ENCODE measurements at regions not wholly inside any gene's neighbourhood (a gene's known extent, or its start where the extent isn't known, plus 50 kb on each side); places are given as distances from the start of the nearest gene placed in this dataset.

DNA sequence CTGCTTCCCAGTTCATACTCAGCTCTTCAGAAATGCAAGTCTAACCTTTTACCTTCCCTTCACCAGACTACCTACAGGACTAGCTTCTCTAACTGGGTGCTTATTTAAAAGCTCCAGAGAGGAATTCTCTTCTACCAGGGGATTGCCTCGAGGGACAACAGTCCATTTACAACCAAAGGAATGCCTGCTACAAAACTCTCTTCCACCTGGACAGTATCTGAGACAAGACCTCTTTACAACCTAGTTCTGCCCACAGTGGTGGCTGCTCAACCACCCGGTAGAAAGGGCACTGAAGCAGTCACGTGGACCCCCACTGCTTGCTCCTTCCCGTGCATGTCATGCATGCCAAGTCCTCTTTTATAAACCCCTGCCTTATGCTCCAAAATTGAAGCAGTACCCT lies 158.1 kb upstream of the ANXA10 start:
- DNase-seq (ENCODE audit: low spot score), result no peak
- in situ Hi-C loops (cut with MboI; ENCODE audit: low pct_unique_long_range_greater_than_20kb, low sequenced_read_pairs, unreplicated experiment), result no loop called here

DNA sequence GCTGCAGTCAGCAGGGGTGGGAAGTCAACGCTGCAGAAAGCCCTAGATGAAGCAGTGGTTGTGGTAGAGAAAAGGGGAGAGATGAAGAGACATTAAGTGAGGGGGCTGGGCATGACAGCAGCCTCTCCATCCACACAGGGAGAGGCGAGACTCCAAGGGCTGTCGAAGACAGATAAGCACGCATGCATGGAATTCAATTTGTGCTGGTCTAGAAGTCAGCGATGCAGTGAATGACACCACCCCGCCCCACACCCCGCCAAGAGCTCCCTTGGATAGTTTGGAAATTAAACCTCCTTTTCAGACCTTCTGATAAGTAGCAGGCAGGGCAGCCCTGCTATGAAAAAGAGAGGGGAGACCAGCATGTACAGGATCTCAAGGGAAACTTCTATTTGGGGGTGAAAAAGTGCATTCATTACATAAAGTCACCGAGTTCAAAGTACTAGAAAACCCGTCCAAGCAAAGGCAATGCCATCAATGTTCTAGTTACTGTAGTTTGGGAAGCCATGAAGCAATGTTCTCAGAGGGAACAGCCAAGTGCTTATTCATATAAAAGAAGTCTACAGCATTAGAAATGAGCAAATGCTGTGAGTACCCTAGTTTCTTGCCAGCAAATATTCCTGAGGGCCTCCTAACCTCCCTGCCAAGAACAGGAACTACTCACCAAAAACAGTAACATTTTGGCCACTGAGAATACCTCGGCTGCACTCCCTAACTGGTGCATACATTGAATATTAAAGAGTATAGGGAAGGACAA lies 152.3 kb upstream of the ANXA10 start:
- DNase-seq (ENCODE audit: low spot score), result no peak
- TF ChIP-seq, protein P1, sequence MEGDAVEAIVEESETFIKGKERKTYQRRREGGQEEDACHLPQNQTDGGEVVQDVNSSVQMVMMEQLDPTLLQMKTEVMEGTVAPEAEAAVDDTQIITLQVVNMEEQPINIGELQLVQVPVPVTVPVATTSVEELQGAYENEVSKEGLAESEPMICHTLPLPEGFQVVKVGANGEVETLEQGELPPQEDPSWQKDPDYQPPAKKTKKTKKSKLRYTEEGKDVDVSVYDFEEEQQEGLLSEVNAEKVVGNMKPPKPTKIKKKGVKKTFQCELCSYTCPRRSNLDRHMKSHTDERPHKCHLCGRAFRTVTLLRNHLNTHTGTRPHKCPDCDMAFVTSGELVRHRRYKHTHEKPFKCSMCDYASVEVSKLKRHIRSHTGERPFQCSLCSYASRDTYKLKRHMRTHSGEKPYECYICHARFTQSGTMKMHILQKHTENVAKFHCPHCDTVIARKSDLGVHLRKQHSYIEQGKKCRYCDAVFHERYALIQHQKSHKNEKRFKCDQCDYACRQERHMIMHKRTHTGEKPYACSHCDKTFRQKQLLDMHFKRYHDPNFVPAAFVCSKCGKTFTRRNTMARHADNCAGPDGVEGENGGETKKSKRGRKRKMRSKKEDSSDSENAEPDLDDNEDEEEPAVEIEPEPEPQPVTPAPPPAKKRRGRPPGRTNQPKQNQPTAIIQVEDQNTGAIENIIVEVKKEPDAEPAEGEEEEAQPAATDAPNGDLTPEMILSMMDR (IDR thresholded peaks at IDR 0.05; ENCODE audit: extremely low read depth, insufficient read depth, missing control alignments), result no peak
- in situ Hi-C loops (cut with MboI; ENCODE audit: low pct_unique_long_range_greater_than_20kb, low sequenced_read_pairs, unreplicated experiment), result no loop called here

More for the DNA sequence above, 158.1 kb upstream of the ANXA10 start:
- TF ChIP-seq, protein P1 (IDR thresholded peaks at IDR 0.05; ENCODE audit: extremely low read depth, insufficient read depth, missing control alignments), result no peak

DNA sequence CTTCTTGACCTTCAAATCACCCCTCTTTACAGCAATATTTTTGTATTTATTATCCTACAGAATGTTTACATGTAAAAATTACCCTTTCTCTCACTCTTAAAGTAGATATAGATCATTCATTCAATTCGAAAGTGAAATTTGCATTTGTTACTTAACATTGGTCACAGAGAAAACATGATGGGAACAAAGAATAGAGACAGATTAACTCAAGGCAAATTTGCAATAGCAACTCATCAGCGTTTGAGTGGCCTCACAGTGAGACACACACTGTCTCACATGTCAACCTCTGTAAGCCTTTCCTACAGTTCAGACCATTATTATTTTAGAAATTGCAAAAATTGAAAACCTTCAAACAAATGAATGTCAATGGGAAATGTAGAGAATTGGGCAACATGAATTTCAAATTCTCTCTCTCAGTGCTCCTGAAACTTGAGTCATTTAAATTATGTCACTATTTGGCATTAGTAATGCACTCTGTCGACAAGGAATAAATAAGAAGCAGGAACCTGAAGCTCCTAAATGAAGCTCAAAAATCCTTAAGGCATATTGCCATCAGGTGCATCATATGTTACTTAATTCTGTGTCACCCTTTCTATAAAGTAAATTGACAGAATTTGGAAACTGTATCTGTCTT lies 148.3 kb upstream of the ANXA10 start:
- TF ChIP-seq, protein P1 (IDR thresholded peaks at IDR 0.05; ENCODE audit: extremely low read depth, insufficient read depth, missing control alignments), result no peak
- in situ Hi-C loops (cut with MboI; ENCODE audit: low pct_unique_long_range_greater_than_20kb, low sequenced_read_pairs, unreplicated experiment), result no loop called here
- DNase-seq (ENCODE audit: low spot score), result no peak

DNA sequence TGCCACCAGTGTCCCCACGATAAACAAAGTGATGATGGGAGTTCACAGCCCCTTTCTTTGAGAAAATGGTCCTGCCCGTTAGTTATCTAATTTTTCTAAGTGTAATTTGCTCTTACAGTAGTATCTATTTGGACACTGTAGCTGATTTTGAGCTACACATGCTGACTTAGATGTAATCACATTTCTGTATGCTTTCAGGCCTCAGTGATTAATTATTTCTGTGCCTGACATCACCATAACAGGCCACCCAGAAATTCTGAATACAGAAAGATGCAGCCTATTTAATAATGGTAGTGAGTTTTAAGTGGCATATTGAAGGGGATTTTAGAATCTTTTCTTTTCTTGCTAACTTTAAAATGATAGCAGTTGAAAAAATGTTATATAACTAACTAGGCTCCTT lies 147.6 kb upstream of the ANXA10 start:
- TF ChIP-seq, protein P1 (IDR thresholded peaks at IDR 0.05; ENCODE audit: extremely low read depth, insufficient read depth, missing control alignments), result no peak
- DNase-seq (ENCODE audit: low spot score), result no peak
- in situ Hi-C loops (cut with MboI; ENCODE audit: low pct_unique_long_range_greater_than_20kb, low sequenced_read_pairs, unreplicated experiment), result no loop called here

DNA sequence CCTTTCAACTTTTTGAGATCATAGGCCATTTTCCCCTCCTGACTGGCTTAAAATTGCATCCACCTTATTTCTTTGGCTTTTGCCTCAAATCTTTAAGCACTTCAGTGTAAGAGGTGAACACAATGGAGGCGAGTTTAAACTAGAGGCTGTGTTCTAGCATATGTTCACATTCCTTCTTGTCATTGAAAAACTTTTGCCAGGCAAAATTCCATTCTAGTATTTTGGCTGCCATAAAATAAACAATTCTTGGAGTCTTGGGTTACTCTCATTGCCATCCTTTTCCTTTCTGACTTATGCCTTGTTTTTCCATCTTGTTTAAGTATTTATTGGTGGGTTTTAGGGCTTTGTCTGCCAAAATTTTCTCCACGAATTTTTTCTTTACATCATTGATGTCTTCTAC lies 137.3 kb upstream of the ANXA10 start:
- in situ Hi-C loops (cut with MboI; ENCODE audit: low pct_unique_long_range_greater_than_20kb, low sequenced_read_pairs, unreplicated experiment), result no loop called here
- TF ChIP-seq, protein P1 (IDR thresholded peaks at IDR 0.05; ENCODE audit: extremely low read depth, insufficient read depth, missing control alignments), result no peak
- no peak for DNase-seq (ENCODE audit: low spot score)

DNA sequence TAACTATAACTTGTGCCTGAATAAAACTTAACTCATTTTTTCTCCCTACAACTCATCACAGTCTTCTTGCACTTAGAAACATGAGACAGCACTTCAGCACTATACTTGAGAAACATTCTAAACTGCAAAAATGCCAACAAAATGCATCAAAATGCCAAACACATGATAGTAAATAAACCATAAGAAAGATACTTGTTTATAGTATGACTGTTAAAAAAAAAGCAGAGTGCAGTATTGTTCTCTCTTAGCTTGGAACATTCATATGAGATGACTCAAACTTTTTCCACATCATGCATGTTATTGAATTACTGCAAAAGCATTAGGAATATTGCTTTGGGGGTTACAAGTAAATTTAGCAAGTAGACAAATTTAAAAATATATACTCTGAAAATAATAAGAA lies 135.7 kb upstream of the ANXA10 start:
- no peak for DNase-seq (ENCODE audit: low spot score)
- TF ChIP-seq, protein P1 (IDR thresholded peaks at IDR 0.05; ENCODE audit: extremely low read depth, insufficient read depth, missing control alignments), result no peak
- in situ Hi-C loops (cut with MboI; ENCODE audit: low pct_unique_long_range_greater_than_20kb, low sequenced_read_pairs, unreplicated experiment), result no loop called here

All from GM13977 (cell line).